Heart left ventricle (tissue), 16 donors: ENCODE measurements at regions not wholly inside any gene's neighbourhood (a gene's known extent, or its start where the extent isn't known, plus 50 kb on each side); places are given as distances from the start of the nearest gene placed in this dataset.

Experiments used
- ATAC-seq, 4 donors: fragments of 200-7000 bp; cut with Tn5 transposase; one replicate each; pipeline ENCODE4 v1.9.1; 2020 to 2022; ENCODE audit warnings: moderate library complexity in 4 of 4, mild to moderate bottlenecking in 3 of 4, moderate number of reproducible peaks in 1 of 4
- DNase-seq, 5 donors: peaks; one replicate each; pipeline ENCODE4 v3.0.0-alpha.2; 2020
- H3K27ac ChIP-seq, 12 donors: fragments of 200-600 bp; sonication (generic) in 4 of 12; one replicate each; pipeline versions ENCODE4 v1.5.0 to v1.8.0; 2016 to 2022; ENCODE audit warnings: mild to moderate bottlenecking in 2 of 12
- H3K27me3 ChIP-seq, 9 donors: fragments of 200-600 bp; sonication (generic) in 2 of 9; one replicate each; pipeline versions ENCODE4 v1.5.1 to v1.8.0; 2016 to 2022; ENCODE audit warnings: mild to moderate bottlenecking in 3 of 9
- H3K36me3 ChIP-seq, 9 donors: fragments of 200-600 bp; sonication (generic) in 2 of 9; one replicate each; pipeline versions ENCODE4 v1.5.0 to v1.8.0; 2018 to 2022; ENCODE audit warnings: mild to moderate bottlenecking in 2 of 9
- H3K4me1 ChIP-seq, 12 donors: fragments of 200-600 bp; sonication (generic) in 4 of 12; one replicate each; pipeline versions ENCODE4 v1.5.0 to v1.8.0; 2016 to 2022; ENCODE audit warnings: mild to moderate bottlenecking in 3 of 12
- H3K4me3 ChIP-seq, 12 donors: fragments of 200-600 bp; sonication (generic) in 4 of 12; one replicate each; pipeline versions ENCODE4 v1.5.0 to v1.8.0; 2017 to 2022; ENCODE audit warnings: mild to moderate bottlenecking in 9 of 12, moderate library complexity in 4 of 12
- H3K9me3 ChIP-seq, 12 donors: fragments of 200-600 bp; sonication (generic) in 4 of 12; one replicate each; pipeline versions ENCODE4 v1.5.0 to v1.8.0; 2016 to 2022; ENCODE audit warnings: mild to moderate bottlenecking in 1 of 12
- CTCF ChIP-seq, 12 donors: fragments of 200-600 bp; sonication (generic) in 4 of 12; IDR thresholded peaks; one replicate each; pipeline versions ENCODE4 v1.5.0 to v1.8.0; 2018 to 2022; ENCODE audit warnings: antibody characterized with exemption in 12 of 12, mild to moderate bottlenecking in 5 of 12
- POLR2A ChIP-seq, 2 donors: fragments of 450-650 bp; IDR thresholded peaks; one replicate each; pipeline ENCODE4 v1.6.1; 2017; ENCODE audit warnings: antibody characterized with exemption in 2 of 2, mild to moderate bottlenecking in 2 of 2, moderate library complexity in 2 of 2
- WGBS, 4 donors: extraction: QIAGEN DNeasy Blood & Tissue Kit in 2 of 4; methylation state at CpG; one replicate each; pipeline versions ENCODE4 v1.1.5 to v1.1.7; 2013 to 2018; 5-methylcytosine and 5-hydroxymethylcytosine counted together
- intact Hi-C, 10 donors: fragments of 100-400 bp; cut with DNase I; formaldehyde crosslinking; loops; one replicate each; pipeline versions ENCODE4 v1.11.1 to v1.14.2; 2022
- donor health status: ischemic (EF 13 %, LVEDD 7.1; RV severe dilation, severe dysfunction).
- donor health status: healthy with polysubstance abuse.
- donor health status: DM: no; HTN: yes; CAD: no.
- donor health status: DM: no; HTN: no; CAD: no.
- donor health status: ischemic (EF 25% LVEDD 6.9; RV normal size, moderate dysfunction).
- donor health status: ischemic (EF 25% LVEDD 5.7; RV mildly dilated, moderate dysfunction).
- donor health status: healthy.
- donor health status: DM: yes; HTN: yes; CAD: no.
- donor health status: ischemic (EF 35%, LVEDD 5.7; RV mildly dilated, moderate dysfunction).
- donor health status: nonischemic (EF 11% LVEDD 7.7; RV severe dilation, severe dysfunction).
- donor health status: DM: yes; HTN: yes; CAD: no.
- donor health status: PGD.
- donor health status: ischemic (EF 29% LVEDD 5.4; RV normal size, mild dysfunction).
- donor health status: nonischemic (EF 23%, LVEDD 6.1; RV moderate dilation, normal function).

- DNase-seq (no peak), ATAC-seq (no peak)
- intact Hi-C loops: no loop called here
- WGBS, 4 donors: 80 to 95% (median 86%) methylated on average over 4 of the region's 4 CpGs
- H3K9me3 ChIP-seq: no peaks in the 10 kb centered on the region
- H3K36me3 ChIP-seq: no peaks in the 10 kb centered on the region
- TF ChIP-seq CTCF (IDR thresholded peaks at IDR 0.05) (no peak), POLR2A (IDR thresholded peaks at IDR 0.05) (no peak)
- H3K4me1 ChIP-seq: peaks cover 0 to 5% (median 0%) of the 10 kb centered on the region in 12 donors
- no peak overlapping the region for H3K4me3 ChIP-seq
- H3K27me3 ChIP-seq: no peaks in the 10 kb centered on the region
- H3K27ac ChIP-seq: no peak overlapping the region
Observed at GRCh38 chr15:95987299-95987698, 343.2 kb upstream of the NR2F2 start.

- Histone ChIP-seq H3K27me3 (no peaks in the 10 kb centered on the region), H3K4me1 (peaks cover 0 to 5% (median 0%) of the 10 kb centered on the region in 12 donors), H3K4me3 (no peak overlapping the region), H3K9me3 (no peaks in the 10 kb centered on the region), H3K27ac (peak overlapping the region in 3 of 12 donors; percentile 18 to 43 (median 42)), H3K36me3 (no peaks in the 10 kb centered on the region)
- DNase-seq (no peak), ATAC-seq (no peak)
- 72 to 79% (median 73%) methylated on average over 3 of the region's 3 CpGs for WGBS, 4 donors
- intact Hi-C loops: no loop called here
- no peak for TF ChIP-seq CTCF (IDR thresholded peaks at IDR 0.05)
- TF ChIP-seq POLR2A (IDR thresholded peaks at IDR 0.05): no peak
Observed at GRCh38 chr15:95987886-95988573, 342.5 kb upstream of the NR2F2 start.

GRCh38 chr15:95988574-95988887 lies 342.0 kb upstream of the NR2F2 start:
- intact Hi-C loops: no loop called here
- Histone ChIP-seq H3K27me3 (no peaks in the 10 kb centered on the region), H3K4me3 (no peak overlapping the region), H3K27ac (peak overlapping the region in 3 of 12 donors; percentile 18 to 43 (median 42)), H3K36me3 (no peaks in the 10 kb centered on the region), H3K4me1 (peaks cover 0 to 5% (median 0%) of the 10 kb centered on the region in 12 donors), H3K9me3 (no peaks in the 10 kb centered on the region)
- TF ChIP-seq CTCF (IDR thresholded peaks at IDR 0.05) (no peak), POLR2A (IDR thresholded peaks at IDR 0.05) (no peak)
- whole genome bisulfite sequencing, 4 donors: 80 to 88% (median 84%) methylated on average over 4 of the region's 4 CpGs
- ATAC-seq (peak in 1 of 4 donors; percentile 38), DNase-seq (no peak)

- Histone ChIP-seq H3K4me1 (peaks cover 0 to 5% (median 0%) of the 10 kb centered on the region in 12 donors), H3K4me3 (no peak overlapping the region), H3K36me3 (no peaks in the 10 kb centered on the region), H3K27me3 (no peaks in the 10 kb centered on the region), H3K9me3 (no peaks in the 10 kb centered on the region), H3K27ac (peak overlapping the region in 1 of 12 donors; percentile 11)
- ATAC-seq (no peak), DNase-seq (no peak)
- intact Hi-C loops: no loop called here
- WGBS, 4 donors: 92 to 96% (median 95%) methylated on average over 3 of the region's 3 CpGs
- TF ChIP-seq CTCF (IDR thresholded peaks at IDR 0.05): no peak
- TF ChIP-seq POLR2A (IDR thresholded peaks at IDR 0.05): no peak
Observed at GRCh38 chr15:95989392-95989791, 341.1 kb upstream of the NR2F2 start.
